ENCODE measurements at regions not wholly inside any gene's neighbourhood (a gene's known extent, or its start where the extent isn't known, plus 50 kb on each side); places are given as distances from the start of the nearest gene placed in this dataset.
A peak's percentile ranks its signal among the peaks of the same experiment; 100 is the strongest.

DNA sequence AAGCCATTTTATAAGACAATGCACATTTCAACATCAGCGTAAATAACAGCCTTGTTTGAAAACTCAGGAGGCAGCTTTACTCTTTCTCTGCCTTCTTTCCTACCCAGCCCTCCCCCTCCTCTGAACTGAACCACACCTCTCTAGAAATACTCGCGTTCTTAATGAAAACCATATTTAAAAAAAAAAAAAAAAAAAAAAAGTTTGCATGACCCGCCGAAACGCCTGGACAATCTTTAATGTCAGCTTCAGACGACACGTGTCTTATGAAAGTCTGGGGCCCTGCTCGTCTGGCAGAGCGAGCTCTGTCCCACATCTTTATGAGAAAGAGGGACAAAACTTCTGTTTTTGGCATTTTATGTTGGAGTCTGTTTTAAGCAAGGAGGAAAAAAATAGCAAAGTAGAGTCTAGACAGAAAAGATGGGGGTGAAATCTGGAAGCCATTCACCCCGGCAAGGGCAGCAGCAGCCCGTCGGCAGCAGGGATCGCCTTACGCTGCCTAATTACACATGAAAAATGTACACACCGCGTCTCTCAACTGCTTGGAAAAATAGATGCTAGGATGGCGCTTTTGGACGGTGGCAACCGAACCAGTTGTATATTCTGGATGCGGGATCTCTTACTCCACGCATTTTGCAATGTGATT lies 130.4 kb upstream of the ETS2 start:
- no peak for ATAC-seq (ENCODE audit: insufficient read depth, low FRiP score)
- Histone ChIP-seq H3K27me3 (ENCODE audit: control insufficient read depth in 3 of 3, insufficient read depth in 3 of 3, low read length in 2 of 3) (no peaks in the 10 kb centered on the region), H3K4me3 (no peak overlapping the region), H3K9me3 (ENCODE audit: control insufficient read depth in 4 of 4, insufficient read depth in 3 of 4, low read length in 3 of 4) (no peaks in the 10 kb centered on the region), H3K9ac (ENCODE audit: insufficient read depth in 1 of 2, low read length in 2 of 2) (no peak overlapping the region), H3K36me3 (ENCODE audit: control insufficient read depth in 4 of 4, insufficient read depth in 4 of 4, low read length in 4 of 4) (no peaks in the 10 kb centered on the region), H3K27ac (ENCODE audit: low read depth in 1 of 2, low read length in 1 of 2) (no peak overlapping the region), H3K4me1 (ENCODE audit: control insufficient read depth in 5 of 5, insufficient read depth in 5 of 5, low read length in 5 of 5) (peaks cover 0 to 20% (median 1%) of the 10 kb centered on the region in 5 donors)
- 74 to 87% methylated on average over 22 of the region's 22 CpGs for WGBS, 2 donors
- DNase-seq: peak; percentile 21 to 41 (median 40)
- TF ChIP-seq, protein P1, sequence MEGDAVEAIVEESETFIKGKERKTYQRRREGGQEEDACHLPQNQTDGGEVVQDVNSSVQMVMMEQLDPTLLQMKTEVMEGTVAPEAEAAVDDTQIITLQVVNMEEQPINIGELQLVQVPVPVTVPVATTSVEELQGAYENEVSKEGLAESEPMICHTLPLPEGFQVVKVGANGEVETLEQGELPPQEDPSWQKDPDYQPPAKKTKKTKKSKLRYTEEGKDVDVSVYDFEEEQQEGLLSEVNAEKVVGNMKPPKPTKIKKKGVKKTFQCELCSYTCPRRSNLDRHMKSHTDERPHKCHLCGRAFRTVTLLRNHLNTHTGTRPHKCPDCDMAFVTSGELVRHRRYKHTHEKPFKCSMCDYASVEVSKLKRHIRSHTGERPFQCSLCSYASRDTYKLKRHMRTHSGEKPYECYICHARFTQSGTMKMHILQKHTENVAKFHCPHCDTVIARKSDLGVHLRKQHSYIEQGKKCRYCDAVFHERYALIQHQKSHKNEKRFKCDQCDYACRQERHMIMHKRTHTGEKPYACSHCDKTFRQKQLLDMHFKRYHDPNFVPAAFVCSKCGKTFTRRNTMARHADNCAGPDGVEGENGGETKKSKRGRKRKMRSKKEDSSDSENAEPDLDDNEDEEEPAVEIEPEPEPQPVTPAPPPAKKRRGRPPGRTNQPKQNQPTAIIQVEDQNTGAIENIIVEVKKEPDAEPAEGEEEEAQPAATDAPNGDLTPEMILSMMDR (IDR thresholded peaks at IDR 0.05; ENCODE audit: control extremely low read depth, extremely low read depth): no peak

DNA sequence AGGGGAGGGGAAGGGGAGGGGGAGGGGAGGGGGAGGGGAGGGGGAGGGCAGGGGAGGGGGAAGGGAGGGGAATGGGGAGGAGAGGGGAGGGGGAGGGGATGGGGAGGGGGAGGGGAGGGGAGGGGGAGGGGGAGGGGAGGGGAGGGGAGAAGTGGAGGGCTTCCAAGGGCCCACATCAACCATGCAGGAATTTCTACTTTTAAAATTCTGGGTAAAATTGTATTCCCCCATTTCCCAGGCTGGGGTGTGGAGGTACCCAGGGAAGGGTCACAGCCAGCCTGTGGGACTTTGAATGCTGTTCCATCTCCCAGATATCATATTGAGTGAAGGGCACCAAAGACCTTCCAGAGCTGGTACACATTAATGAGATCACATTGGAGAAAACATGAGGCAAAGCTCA lies 126.9 kb upstream of the ETS2 start:
- H3K4me1 ChIP-seq (ENCODE audit: control insufficient read depth in 5 of 5, insufficient read depth in 5 of 5, low read length in 5 of 5): peaks cover 0 to 6% (median 1%) of the 10 kb centered on the region in 5 donors
- DNase-seq: no peak
- TF ChIP-seq, protein P1 (IDR thresholded peaks at IDR 0.05; ENCODE audit: control extremely low read depth, extremely low read depth): no peak
- no peaks in the 10 kb centered on the region for H3K27me3 ChIP-seq (ENCODE audit: control insufficient read depth in 3 of 3, insufficient read depth in 3 of 3, low read length in 2 of 3)
- ATAC-seq (ENCODE audit: insufficient read depth, low FRiP score): no peak
- H3K36me3 ChIP-seq (ENCODE audit: control insufficient read depth in 4 of 4, insufficient read depth in 4 of 4, low read length in 4 of 4): no peaks in the 10 kb centered on the region
- no peak overlapping the region for H3K27ac ChIP-seq (ENCODE audit: low read depth in 1 of 2, low read length in 1 of 2)
- no peak overlapping the region for H3K4me3 ChIP-seq
- H3K9ac ChIP-seq (ENCODE audit: insufficient read depth in 1 of 2, low read length in 2 of 2): no peak overlapping the region
- no peaks in the 10 kb centered on the region for H3K9me3 ChIP-seq (ENCODE audit: control insufficient read depth in 4 of 4, insufficient read depth in 3 of 4, low read length in 3 of 4)

DNA sequence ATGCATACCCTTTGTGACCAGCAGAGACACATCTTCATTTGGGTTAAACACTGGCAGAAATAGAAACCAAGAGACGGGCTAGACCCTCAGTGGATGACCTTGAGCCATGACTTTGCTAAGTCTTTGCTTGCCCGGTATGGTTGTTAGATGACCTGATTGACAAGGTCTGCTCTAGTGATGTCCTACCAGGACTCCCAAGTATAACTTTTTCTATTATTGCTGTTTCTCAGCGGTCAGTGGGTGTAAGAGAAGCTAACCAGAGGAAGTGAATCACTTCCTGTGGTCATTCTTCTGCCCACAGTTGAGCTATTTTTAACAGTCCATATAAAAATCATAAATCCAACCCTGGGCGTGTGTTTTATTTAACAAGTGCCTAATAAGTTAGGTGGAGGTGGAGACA lies 126.2 kb upstream of the ETS2 start:
- Histone ChIP-seq H3K4me1 (ENCODE audit: control insufficient read depth in 5 of 5, insufficient read depth in 5 of 5, low read length in 5 of 5) (peaks cover 0 to 6% (median 1%) of the 10 kb centered on the region in 5 donors), H3K4me3 (no peak overlapping the region), H3K27ac (ENCODE audit: low read depth in 1 of 2, low read length in 1 of 2) (no peak overlapping the region), H3K36me3 (ENCODE audit: control insufficient read depth in 4 of 4, insufficient read depth in 4 of 4, low read length in 4 of 4) (no peaks in the 10 kb centered on the region), H3K27me3 (ENCODE audit: control insufficient read depth in 3 of 3, insufficient read depth in 3 of 3, low read length in 2 of 3) (no peaks in the 10 kb centered on the region), H3K9me3 (ENCODE audit: control insufficient read depth in 4 of 4, insufficient read depth in 3 of 4, low read length in 3 of 4) (no peaks in the 10 kb centered on the region), H3K9ac (ENCODE audit: insufficient read depth in 1 of 2, low read length in 2 of 2) (no peak overlapping the region)
- ATAC-seq (ENCODE audit: insufficient read depth, low FRiP score) (no peak), DNase-seq (no peak)
- TF ChIP-seq, protein P1 (IDR thresholded peaks at IDR 0.05; ENCODE audit: control extremely low read depth, extremely low read depth): no peak
- WGBS, 2 donors: 50% methylated on average over 4 of the region's 4 CpGs

DNA sequence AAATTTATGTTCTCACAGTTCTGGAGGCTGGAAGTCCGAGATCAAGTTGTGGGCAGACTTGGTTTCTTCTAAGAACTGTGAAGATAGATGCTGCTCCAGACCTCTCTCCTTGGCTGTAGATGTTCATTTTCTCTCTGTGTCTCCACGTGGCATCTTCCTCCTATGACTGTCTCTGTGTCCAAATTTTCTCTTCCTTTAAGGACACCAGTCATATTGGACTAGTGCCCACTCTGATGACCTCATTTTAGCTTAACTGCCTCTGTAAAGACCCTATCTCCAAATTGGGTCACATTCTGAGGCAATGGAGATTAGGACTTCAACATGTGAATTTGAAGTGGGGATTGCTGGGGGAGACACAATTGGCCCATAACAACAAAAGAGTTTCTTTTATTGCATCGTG lies 125.3 kb upstream of the ETS2 start:
- H3K36me3 ChIP-seq (ENCODE audit: control insufficient read depth in 4 of 4, insufficient read depth in 4 of 4, low read length in 4 of 4): no peaks in the 10 kb centered on the region
- TF ChIP-seq, protein P1 (IDR thresholded peaks at IDR 0.05; ENCODE audit: control extremely low read depth, extremely low read depth): no peak
- H3K27me3 ChIP-seq (ENCODE audit: control insufficient read depth in 3 of 3, insufficient read depth in 3 of 3, low read length in 2 of 3): no peaks in the 10 kb centered on the region
- ATAC-seq (ENCODE audit: insufficient read depth, low FRiP score) (no peak), DNase-seq (no peak)
- WGBS, 2 donors: 75 to 86% methylated on average over 3 of the region's 3 CpGs
- peaks cover 0 to 6% (median 1%) of the 10 kb centered on the region in 5 donors for H3K4me1 ChIP-seq (ENCODE audit: control insufficient read depth in 5 of 5, insufficient read depth in 5 of 5, low read length in 5 of 5)
- H3K9ac ChIP-seq (ENCODE audit: insufficient read depth in 1 of 2, low read length in 2 of 2): no peak overlapping the region
- H3K9me3 ChIP-seq (ENCODE audit: control insufficient read depth in 4 of 4, insufficient read depth in 3 of 4, low read length in 3 of 4): no peaks in the 10 kb centered on the region
- H3K4me3 ChIP-seq: no peak overlapping the region
- no peak overlapping the region for H3K27ac ChIP-seq (ENCODE audit: low read depth in 1 of 2, low read length in 1 of 2)

Data from lung (tissue), 11 donors.